Chondrocyte (in vitro differentiated cells): ENCODE measurements at regions not wholly inside any gene's neighbourhood (a gene's known extent, or its start where the extent isn't known, plus 50 kb on each side); places are given as distances from the start of the nearest gene placed in this dataset.
"Not testable (repeated sequence)": the region's sequence is repeated elsewhere in the genome, so short reads cannot be mapped to it uniquely, and the experiment has no call there.

Experiments used
- DNase-seq: peaks from one replicate; pipeline ENCODE4 v3.0.0; 2021; ENCODE audit warnings: mixed read lengths, low spot score
- H3K27ac Mint-ChIP-seq: one replicate; pipeline ENCODE4 v1.8.0; 2021; ENCODE audit warnings: mild to moderate bottlenecking, moderate library complexity, mixed read lengths; ENCODE audit not compliant: unreplicated experiment
- H3K27me3 Mint-ChIP-seq: 2 replicates; pipeline ENCODE4 v1.8.0; 2021; ENCODE audit warnings: low read depth, mixed read lengths
- H3K36me3 Mint-ChIP-seq: 2 replicates; pipeline ENCODE4 v1.8.0; 2021; ENCODE audit warnings: low read depth, mixed read lengths
- H3K4me1 Mint-ChIP-seq: 2 replicates; pipeline ENCODE4 v1.8.0; 2021; ENCODE audit warnings: low read depth, mild to moderate bottlenecking, mixed read lengths
- H3K4me3 Mint-ChIP-seq: one replicate; pipeline ENCODE4 v1.8.0; 2021; ENCODE audit warnings: mild to moderate bottlenecking, moderate library complexity, mixed read lengths; ENCODE audit not compliant: unreplicated experiment
- H3K9me3 Mint-ChIP-seq: 2 replicates; pipeline ENCODE4 v1.8.0; 2021; ENCODE audit warnings: low read depth, mixed read lengths
- TF ChIP-seq, protein P1 (sequence below): fragments of 200-600 bp; sonication (generic); IDR thresholded peaks from 2 replicates; pipeline ENCODE4 v1.5.0; 2021; ENCODE audit warnings: antibody characterized with exemption, mild to moderate bottlenecking, moderate library complexity

DNA sequence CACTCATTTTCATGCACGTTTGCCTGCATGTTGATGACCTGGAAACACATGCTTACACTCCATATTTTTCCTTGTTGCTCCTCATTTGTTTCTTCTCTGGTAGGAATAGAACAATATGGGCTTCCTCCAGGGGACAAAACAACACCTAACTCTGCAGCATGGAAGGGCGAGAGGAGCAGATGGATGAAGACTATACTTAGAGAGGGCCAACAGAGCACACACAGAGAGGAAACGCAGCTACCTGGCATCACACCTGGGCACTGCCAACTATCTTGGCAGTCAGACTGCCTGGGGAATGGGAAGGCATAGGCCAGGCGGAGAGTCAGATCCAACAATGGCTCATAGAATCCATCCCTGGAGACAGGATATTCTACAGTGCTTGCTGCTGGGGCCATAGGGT is 290.9 kb downstream of the CD83 start:
- Mint-ChIP-seq H3K27me3 (peaks cover 4% of the 10 kb centered on the region), H3K4me3 (no peak overlapping the region), H3K36me3 (no peaks in the 10 kb centered on the region), H3K4me1 (no peaks in the 10 kb centered on the region), H3K9me3 (no peaks in the 10 kb centered on the region), H3K27ac (no peak overlapping the region)
- TF ChIP-seq, protein P1, sequence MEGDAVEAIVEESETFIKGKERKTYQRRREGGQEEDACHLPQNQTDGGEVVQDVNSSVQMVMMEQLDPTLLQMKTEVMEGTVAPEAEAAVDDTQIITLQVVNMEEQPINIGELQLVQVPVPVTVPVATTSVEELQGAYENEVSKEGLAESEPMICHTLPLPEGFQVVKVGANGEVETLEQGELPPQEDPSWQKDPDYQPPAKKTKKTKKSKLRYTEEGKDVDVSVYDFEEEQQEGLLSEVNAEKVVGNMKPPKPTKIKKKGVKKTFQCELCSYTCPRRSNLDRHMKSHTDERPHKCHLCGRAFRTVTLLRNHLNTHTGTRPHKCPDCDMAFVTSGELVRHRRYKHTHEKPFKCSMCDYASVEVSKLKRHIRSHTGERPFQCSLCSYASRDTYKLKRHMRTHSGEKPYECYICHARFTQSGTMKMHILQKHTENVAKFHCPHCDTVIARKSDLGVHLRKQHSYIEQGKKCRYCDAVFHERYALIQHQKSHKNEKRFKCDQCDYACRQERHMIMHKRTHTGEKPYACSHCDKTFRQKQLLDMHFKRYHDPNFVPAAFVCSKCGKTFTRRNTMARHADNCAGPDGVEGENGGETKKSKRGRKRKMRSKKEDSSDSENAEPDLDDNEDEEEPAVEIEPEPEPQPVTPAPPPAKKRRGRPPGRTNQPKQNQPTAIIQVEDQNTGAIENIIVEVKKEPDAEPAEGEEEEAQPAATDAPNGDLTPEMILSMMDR: no peak
- no peak for DNase-seq

DNA sequence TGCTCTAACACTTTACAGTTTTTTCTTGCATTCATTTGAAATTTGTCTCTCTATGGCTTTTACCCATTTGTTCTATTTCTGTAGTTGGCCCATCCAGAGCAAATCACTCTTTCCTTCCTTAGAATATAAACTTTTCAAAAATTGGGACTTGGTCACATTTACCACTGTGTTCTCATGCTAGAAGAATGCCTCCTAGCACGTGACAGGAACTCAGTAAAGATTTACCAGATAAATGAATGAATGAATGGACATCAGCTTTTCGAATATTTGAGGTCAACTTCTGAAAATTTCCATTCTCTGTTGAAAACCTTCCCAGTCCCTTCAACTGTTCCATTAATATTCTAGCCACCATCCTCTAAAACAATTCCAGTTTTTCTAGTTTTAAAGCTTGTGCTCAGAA is 294.5 kb downstream of the CD83 start:
- H3K4me1 Mint-ChIP-seq: no peaks in the 10 kb centered on the region
- TF ChIP-seq, protein P1: no peak
- no peak overlapping the region for H3K27ac Mint-ChIP-seq
- no peak for DNase-seq
- H3K9me3 Mint-ChIP-seq: no peaks in the 10 kb centered on the region
- H3K27me3 Mint-ChIP-seq: peaks cover 2% of the 10 kb centered on the region
- no peaks in the 10 kb centered on the region for H3K36me3 Mint-ChIP-seq
- no peak overlapping the region for H3K4me3 Mint-ChIP-seq

DNA sequence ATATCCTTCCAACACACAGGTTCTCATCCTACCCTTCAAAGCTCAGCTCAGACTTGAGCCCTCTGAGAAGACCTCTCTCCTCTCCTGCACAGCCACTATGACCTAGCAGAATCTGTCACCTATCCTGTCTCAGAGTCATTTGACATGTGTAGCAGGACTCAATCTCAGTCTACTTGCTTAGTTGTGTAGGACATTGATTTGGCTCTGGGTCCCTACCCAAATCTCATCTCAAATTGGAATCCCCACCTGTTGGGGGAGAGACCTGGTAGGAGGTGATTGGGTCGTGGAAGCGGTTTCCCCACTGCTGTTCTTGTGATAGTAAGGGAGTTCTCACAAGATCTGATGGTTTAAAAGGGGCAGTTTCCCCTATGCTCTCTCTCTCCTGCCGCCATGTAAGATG is 297.9 kb downstream of the CD83 start:
- no peak overlapping the region for H3K4me3 Mint-ChIP-seq
- H3K36me3 Mint-ChIP-seq: no peaks in the 10 kb centered on the region
- no peaks in the 10 kb centered on the region for H3K27me3 Mint-ChIP-seq
- peaks cover 12% of the 10 kb centered on the region for H3K9me3 Mint-ChIP-seq
- no peaks in the 10 kb centered on the region for H3K4me1 Mint-ChIP-seq
- DNase-seq: no peak
- no peak overlapping the region for H3K27ac Mint-ChIP-seq
- TF ChIP-seq, protein P1: no peak

GRCh38 chr6:14417377-14417776 is 299.8 kb downstream of the CD83 start:
- H3K9me3 Mint-ChIP-seq: peaks cover 15% of the 10 kb centered on the region
- H3K4me1 Mint-ChIP-seq: no peaks in the 10 kb centered on the region
- no peak overlapping the region for H3K27ac Mint-ChIP-seq
- no peak overlapping the region for H3K4me3 Mint-ChIP-seq
- DNase-seq: no peak
- no peaks in the 10 kb centered on the region for H3K27me3 Mint-ChIP-seq
- TF ChIP-seq, protein P1: no peak
- no peaks in the 10 kb centered on the region for H3K36me3 Mint-ChIP-seq

GRCh38 chr6:14419224-14419623 is 301.7 kb downstream of the CD83 start:
- H3K27ac Mint-ChIP-seq, H3K27me3 Mint-ChIP-seq, H3K4me1 Mint-ChIP-seq, H3K4me3 Mint-ChIP-seq, DNase-seq, H3K36me3 Mint-ChIP-seq: not testable (repeated sequence)
- peaks cover 15% of the 10 kb centered on the region for H3K9me3 Mint-ChIP-seq

DNA sequence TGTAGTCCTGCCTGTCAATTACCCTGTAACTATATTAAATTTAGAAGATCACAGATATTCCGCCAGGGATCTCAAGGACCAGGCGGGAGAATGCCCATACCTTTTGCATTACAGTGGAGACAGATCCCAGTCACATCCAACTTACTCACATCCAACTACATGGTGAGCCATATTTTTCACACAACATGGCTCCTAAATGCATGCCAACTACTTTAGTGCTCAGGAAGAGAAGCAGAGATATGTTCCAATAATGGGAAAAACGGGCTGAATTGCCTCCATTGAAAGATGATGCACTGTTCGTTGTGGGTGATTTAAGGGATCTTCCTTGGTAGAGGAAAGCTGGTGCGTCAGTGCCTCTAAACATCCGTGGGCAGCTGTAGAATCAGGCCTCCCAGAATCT is 304.5 kb downstream of the CD83 start:
- H3K4me1 Mint-ChIP-seq: peaks cover 7% of the 10 kb centered on the region

More for the DNA sequence above, 304.5 kb downstream of the CD83 start:
- Mint-ChIP-seq H3K4me3 (no peak overlapping the region), H3K27ac (no peak overlapping the region), H3K36me3 (no peaks in the 10 kb centered on the region), H3K27me3 (no peaks in the 10 kb centered on the region), H3K9me3 (peaks cover 15% of the 10 kb centered on the region)
- no peak for DNase-seq
- TF ChIP-seq, protein P1: no peak
